SU-DHL-6 (cell line): ENCODE measurements at regions not wholly inside any gene's neighbourhood (a gene's known extent, or its start where the extent isn't known, plus 50 kb on each side); places are given as distances from the start of the nearest gene placed in this dataset.

Source experiments
- H2AFZ ChIP-seq: fragments of 200-600 bp; sonication (generic); 2 replicates; pipeline ENCODE4 v1.6.1; 2014; ENCODE audit warnings: low read depth, mild to moderate bottlenecking, moderate library complexity, mixed read lengths, antibody characterized with exemption, low read length; ENCODE audit not compliant: severe bottlenecking
- H3F3A ChIP-seq: fragments of 200-600 bp; shearing (Covaris generic); 2 replicates; pipeline ENCODE4 v1.6.0; 2016; ENCODE audit warnings: antibody characterized with exemption, mild to moderate bottlenecking; ENCODE audit not compliant: insufficient read depth
- H3K27ac ChIP-seq: fragments of 200-600 bp; sonication (generic); 2 replicates; pipeline ENCODE4 v1.5.1; 2016; ENCODE audit warnings: low read depth, mild to moderate bottlenecking, low read length, moderate library complexity, mixed read lengths
- H3K27me3 ChIP-seq: fragments of 200-600 bp; sonication (generic), shearing (Covaris generic); 2 replicates; pipeline ENCODE4 v1.6.0; 2014; ENCODE audit warnings: mild to moderate bottlenecking, low read length
- H3K36me3 ChIP-seq: fragments of 200-600 bp; sonication (generic); 2 replicates; pipeline ENCODE4 v1.6.1; 2014; ENCODE audit warnings: mild to moderate bottlenecking, low read length, mixed read lengths
- H3K4me2 ChIP-seq: fragments of 300-600, 200-600 bp; shearing (Covaris generic), sonication (generic); 2 replicates; pipeline ENCODE4 v1.6.0; 2014; ENCODE audit warnings: low read length, low read depth, mild to moderate bottlenecking; ENCODE audit not compliant: poor library complexity, severe bottlenecking
- H3K4me3 ChIP-seq: fragments of 200-600 bp; sonication (generic); 2 replicates; pipeline ENCODE4 v1.5.1; 2014; ENCODE audit warnings: antibody characterized with exemption, low read length, mild to moderate bottlenecking, mixed read lengths; ENCODE audit not compliant: insufficient read depth, poor library complexity, severe bottlenecking
- H3K79me2 ChIP-seq: fragments of 200-600 bp; sonication (generic); 2 replicates; pipeline ENCODE4 v1.6.1; 2014; ENCODE audit warnings: mild to moderate bottlenecking, low read length, moderate library complexity; ENCODE audit not compliant: insufficient read depth
- H3K9ac ChIP-seq: fragments of 200-600 bp; sonication (generic); 2 replicates; pipeline ENCODE4 v1.7.0; 2014; ENCODE audit warnings: mild to moderate bottlenecking, low read length
- H3K9me2 ChIP-seq: fragments of 200-600 bp; sonication (generic); replicated peaks from 2 replicates; pipeline ENCODE4 v1.6.1; 2014; ENCODE audit warnings: low read length; ENCODE audit not compliant: insufficient read depth
- H3K9me3 ChIP-seq: fragments of 200-600 bp; sonication (generic); 2 replicates; pipeline ENCODE4 v1.6.1; 2014; ENCODE audit warnings: low read length, mixed read lengths; ENCODE audit not compliant: insufficient read depth
- H4K20me1 ChIP-seq: fragments of 200-600 bp; sonication (generic); 2 replicates; pipeline ENCODE4 v1.6.1; 2014; ENCODE audit warnings: low read depth, mild to moderate bottlenecking, antibody characterized with exemption, low read length, moderate library complexity, mixed read lengths
- EZH2phosphoT487 ChIP-seq: fragments of 200-600 bp; sonication (generic), shearing (Covaris generic); conservative IDR thresholded peaks from 2 replicates; pipeline ENCODE4 v1.6.1; 2018; ENCODE audit warnings: mild to moderate bottlenecking, antibody characterized with exemption, low read length, moderate library complexity, mixed read lengths
- TF ChIP-seq, protein P1 (sequence below): fragments of 200-600 bp; sonication (generic); IDR thresholded peaks from one replicate; pipeline ENCODE4 v1.5.1; 2017; ENCODE audit warnings: antibody characterized with exemption, mild to moderate bottlenecking, low read length, moderate library complexity; ENCODE audit not compliant: insufficient read depth, poor library complexity, severe bottlenecking

DNA sequence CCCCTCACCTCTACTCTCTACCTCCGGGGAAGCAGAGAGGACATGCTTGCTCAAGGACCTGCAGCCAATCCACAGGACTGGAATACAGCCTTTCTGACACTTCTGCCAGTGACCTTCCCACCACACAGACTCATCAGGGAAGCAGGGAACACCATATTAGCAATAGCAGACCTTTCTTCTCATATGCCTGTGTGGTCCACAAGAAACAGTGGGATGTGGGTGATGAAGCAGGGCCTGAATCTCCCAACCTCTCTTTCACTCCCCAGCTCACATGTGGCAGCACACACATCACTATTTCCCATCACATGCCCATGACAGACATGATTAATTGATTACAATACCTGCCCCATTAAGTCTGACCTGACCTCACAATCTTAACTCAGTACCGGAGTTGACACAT is 695.1 kb downstream of the MATN1 start:
- H3K79me2 ChIP-seq = no peaks in the 10 kb centered on the region
- H4K20me1 ChIP-seq = no peaks in the 10 kb centered on the region
- no peaks in the 10 kb centered on the region; the same call in 1 of the 2 replicates for H3K27me3 ChIP-seq
- H3K9me2 ChIP-seq = no peaks in the 10 kb centered on the region
- H3K9me3 ChIP-seq = peaks cover 4% of the 10 kb centered on the region; the same call in 1 of the 2 replicates
- TF ChIP-seq, protein P1, sequence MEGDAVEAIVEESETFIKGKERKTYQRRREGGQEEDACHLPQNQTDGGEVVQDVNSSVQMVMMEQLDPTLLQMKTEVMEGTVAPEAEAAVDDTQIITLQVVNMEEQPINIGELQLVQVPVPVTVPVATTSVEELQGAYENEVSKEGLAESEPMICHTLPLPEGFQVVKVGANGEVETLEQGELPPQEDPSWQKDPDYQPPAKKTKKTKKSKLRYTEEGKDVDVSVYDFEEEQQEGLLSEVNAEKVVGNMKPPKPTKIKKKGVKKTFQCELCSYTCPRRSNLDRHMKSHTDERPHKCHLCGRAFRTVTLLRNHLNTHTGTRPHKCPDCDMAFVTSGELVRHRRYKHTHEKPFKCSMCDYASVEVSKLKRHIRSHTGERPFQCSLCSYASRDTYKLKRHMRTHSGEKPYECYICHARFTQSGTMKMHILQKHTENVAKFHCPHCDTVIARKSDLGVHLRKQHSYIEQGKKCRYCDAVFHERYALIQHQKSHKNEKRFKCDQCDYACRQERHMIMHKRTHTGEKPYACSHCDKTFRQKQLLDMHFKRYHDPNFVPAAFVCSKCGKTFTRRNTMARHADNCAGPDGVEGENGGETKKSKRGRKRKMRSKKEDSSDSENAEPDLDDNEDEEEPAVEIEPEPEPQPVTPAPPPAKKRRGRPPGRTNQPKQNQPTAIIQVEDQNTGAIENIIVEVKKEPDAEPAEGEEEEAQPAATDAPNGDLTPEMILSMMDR = no peak
- TF ChIP-seq EZH2phosphoT487 = no peak
- no peaks in the 10 kb centered on the region for H3F3A ChIP-seq
- H3K9ac ChIP-seq = no peak overlapping the region
- no peaks in the 10 kb centered on the region for H3K36me3 ChIP-seq
- H2AFZ ChIP-seq = no peak overlapping the region
- H3K4me3 ChIP-seq = no peak overlapping the region
- H3K4me2 ChIP-seq = no peak overlapping the region
- H3K27ac ChIP-seq = no peak overlapping the region

DNA sequence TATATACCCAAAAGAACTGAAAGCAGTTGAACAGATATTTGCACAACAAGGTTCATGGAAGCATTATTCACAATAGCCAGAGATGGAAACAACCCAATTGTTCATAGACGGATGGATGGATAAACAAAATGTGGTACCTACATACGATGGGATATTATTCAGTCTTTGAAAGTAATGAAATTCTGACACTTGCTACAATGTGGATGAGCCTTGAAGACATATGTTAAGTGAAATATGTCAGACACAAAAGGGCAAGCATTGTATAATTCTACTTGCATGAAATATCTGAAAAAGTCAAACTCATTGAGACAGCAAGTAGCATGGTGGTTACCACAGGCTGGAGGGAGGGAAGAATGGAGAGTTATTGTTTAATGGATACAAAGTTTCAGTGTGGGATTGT is 696.1 kb downstream of the MATN1 start:
- Histone ChIP-seq H3K9ac (no peak overlapping the region), H2AFZ (no peak overlapping the region), H3K4me2 (no peak overlapping the region), H3K27ac (no peak overlapping the region), H4K20me1 (no peaks in the 10 kb centered on the region), H3K36me3 (no peaks in the 10 kb centered on the region), H3K27me3 (no peaks in the 10 kb centered on the region; the same call in 1 of the 2 replicates), H3K9me2 (no peaks in the 10 kb centered on the region), H3K4me3 (no peak overlapping the region), H3F3A (no peaks in the 10 kb centered on the region), H3K9me3 (peaks cover 4% of the 10 kb centered on the region; the same call in 1 of the 2 replicates), H3K79me2 (no peaks in the 10 kb centered on the region)
- TF ChIP-seq, protein P1 = no peak
- TF ChIP-seq EZH2phosphoT487 = no peak

DNA sequence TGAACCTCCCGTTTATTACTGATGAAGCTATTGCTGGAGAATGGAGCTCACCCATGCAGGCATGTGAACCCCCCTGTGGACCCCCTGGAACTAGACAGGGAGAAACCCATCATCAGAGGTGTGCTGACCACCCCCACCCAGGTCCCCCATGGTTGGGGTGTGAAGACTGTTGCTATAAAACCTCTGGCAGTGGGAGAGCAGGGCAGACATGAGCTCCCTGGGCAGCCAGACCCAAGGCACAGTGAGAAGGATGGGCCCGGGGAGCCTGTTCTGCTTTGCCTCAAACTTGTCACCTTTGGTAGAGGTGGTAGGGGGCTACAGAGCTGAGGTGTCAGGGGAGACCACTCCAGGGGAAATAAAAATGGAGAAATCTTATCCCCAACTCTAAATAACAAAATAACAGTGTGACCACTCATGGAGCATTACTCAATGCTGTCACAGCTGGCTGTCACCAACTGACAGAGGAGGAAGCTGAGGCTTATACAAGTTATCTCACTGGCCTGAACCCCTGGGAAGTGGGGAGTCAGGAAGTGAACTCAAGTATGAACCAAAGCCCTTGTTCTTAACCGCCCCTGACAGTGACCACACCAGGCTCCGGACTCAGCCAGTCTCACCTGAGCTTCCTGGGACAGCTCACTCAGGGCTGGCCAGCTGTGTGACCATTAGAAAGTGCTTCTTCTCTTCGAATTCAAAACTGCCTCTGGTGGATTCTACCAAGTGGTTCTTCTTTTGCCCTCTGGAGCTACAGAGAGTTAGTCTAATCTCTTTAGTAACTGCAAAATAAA is 698.8 kb downstream of the MATN1 start:
- TF ChIP-seq, protein P1 = no peak
- TF ChIP-seq EZH2phosphoT487 = no peak
- Histone ChIP-seq H3K4me3 (no peak overlapping the region), H3F3A (no peaks in the 10 kb centered on the region), H3K79me2 (no peaks in the 10 kb centered on the region), H4K20me1 (no peaks in the 10 kb centered on the region), H3K4me2 (no peak overlapping the region), H3K9me3 (no peaks in the 10 kb centered on the region), H2AFZ (no peak overlapping the region), H3K27me3 (no peaks in the 10 kb centered on the region), H3K9me2 (no peaks in the 10 kb centered on the region), H3K9ac (no peak overlapping the region), H3K36me3 (no peaks in the 10 kb centered on the region), H3K27ac (no peak overlapping the region)
